ENCODE measurements at regions not wholly inside any gene's neighbourhood (a gene's known extent, or its start where the extent isn't known, plus 50 kb on each side); places are given as distances from the start of the nearest gene placed in this dataset.

DNA sequence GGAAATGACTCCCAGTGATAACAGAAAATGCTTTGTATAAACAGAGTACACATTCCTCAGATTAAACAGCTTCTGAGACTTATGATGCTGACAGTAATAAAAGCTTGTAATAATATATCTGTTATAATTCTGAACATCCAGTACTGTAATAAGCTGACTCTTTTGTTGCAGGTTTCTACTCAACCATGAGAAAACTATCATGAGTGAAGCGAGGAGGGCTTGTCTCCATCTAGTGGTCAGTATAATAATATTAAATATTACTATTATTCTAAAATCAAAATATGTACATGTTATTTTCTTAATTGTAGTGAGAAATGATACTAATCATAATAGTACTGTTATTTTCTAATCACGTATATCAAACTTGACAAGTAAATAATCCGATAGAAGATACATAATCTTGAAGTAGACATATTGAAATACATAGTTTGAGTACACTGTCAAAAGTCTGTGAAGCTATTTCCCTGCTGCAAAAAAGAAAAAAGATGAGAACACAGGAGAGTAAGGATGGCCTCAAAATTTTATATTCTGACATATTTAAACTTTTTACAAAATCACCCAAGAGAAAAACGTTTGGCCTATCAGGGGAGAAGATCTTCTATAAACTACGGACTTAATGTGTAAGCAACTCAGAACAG, 183.1 kb downstream of the MOXD1 start:
- Histone ChIP-seq H3K4me3 (ENCODE audit: low read length in 3 of 3) (no peak overlapping the region), H3K9me3 (ENCODE audit: control insufficient read depth in 2 of 3, insufficient read depth in 1 of 3, low read length in 3 of 3) (no peaks in the 10 kb centered on the region), H3K27ac (ENCODE audit: low read depth in 2 of 2, low read length in 2 of 2) (no peak overlapping the region), H3K9ac (ENCODE audit: low read length in 3 of 3) (no peak overlapping the region), H3K27me3 (ENCODE audit: control insufficient read depth, insufficient read depth, low read length) (no peaks in the 10 kb centered on the region), H3K4me1 (ENCODE audit: control insufficient read depth in 2 of 3, insufficient read depth in 2 of 3, low read depth in 1 of 3, low read length in 3 of 3) (no peaks in the 10 kb centered on the region), H3K36me3 (ENCODE audit: control insufficient read depth in 2 of 3, insufficient read depth in 3 of 3, low read length in 3 of 3) (no peaks in the 10 kb centered on the region)
- TF ChIP-seq, protein P1, sequence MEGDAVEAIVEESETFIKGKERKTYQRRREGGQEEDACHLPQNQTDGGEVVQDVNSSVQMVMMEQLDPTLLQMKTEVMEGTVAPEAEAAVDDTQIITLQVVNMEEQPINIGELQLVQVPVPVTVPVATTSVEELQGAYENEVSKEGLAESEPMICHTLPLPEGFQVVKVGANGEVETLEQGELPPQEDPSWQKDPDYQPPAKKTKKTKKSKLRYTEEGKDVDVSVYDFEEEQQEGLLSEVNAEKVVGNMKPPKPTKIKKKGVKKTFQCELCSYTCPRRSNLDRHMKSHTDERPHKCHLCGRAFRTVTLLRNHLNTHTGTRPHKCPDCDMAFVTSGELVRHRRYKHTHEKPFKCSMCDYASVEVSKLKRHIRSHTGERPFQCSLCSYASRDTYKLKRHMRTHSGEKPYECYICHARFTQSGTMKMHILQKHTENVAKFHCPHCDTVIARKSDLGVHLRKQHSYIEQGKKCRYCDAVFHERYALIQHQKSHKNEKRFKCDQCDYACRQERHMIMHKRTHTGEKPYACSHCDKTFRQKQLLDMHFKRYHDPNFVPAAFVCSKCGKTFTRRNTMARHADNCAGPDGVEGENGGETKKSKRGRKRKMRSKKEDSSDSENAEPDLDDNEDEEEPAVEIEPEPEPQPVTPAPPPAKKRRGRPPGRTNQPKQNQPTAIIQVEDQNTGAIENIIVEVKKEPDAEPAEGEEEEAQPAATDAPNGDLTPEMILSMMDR (IDR thresholded peaks at IDR 0.05; ENCODE audit: borderline replicate concordance, extremely low read depth, insufficient read depth): peak; percentile 20
- peak in 2 of 5 donors; percentile 19 to 55 for DNase-seq
- FAIRE-seq: peak; percentile 78
- intact Hi-C loops (cut with DNase I): loop anchor here (10.0 kb wide), 1 partner anchor 293 kb away; no protein-coding TSS in a partner anchor

DNA sequence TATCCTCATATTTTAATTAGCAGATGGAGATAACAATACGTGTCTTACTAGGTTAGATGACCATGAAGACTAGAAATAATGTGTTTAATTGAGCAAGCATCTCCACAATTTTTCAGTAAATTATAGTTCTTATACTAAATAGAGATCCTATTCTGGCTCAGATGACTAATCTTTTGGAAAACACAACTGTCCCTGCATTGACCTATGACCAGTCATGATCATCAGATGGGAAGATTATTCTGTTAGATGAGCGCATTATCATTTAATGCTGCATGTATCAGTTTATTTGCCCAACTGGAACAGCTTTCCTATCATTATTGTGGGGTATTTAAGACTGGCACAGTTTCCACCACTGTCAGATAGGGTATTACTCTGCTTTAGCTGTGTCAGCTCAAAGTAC, 185.5 kb downstream of the MOXD1 start:
- no peaks in the 10 kb centered on the region for H3K36me3 ChIP-seq (ENCODE audit: control insufficient read depth in 2 of 3, insufficient read depth in 3 of 3, low read length in 3 of 3)
- no peak overlapping the region for H3K4me3 ChIP-seq (ENCODE audit: low read length in 3 of 3)
- no peaks in the 10 kb centered on the region for H3K27me3 ChIP-seq (ENCODE audit: control insufficient read depth, insufficient read depth, low read length)
- no peak for FAIRE-seq
- intact Hi-C loops (cut with DNase I): loop anchor here (10.0 kb wide), 1 partner anchor 291 kb away; no protein-coding TSS in a partner anchor
- DNase-seq: no peak
- TF ChIP-seq, protein P1 (IDR thresholded peaks at IDR 0.05; ENCODE audit: borderline replicate concordance, extremely low read depth, insufficient read depth): no peak
- H3K27ac ChIP-seq (ENCODE audit: low read depth in 2 of 2, low read length in 2 of 2): no peak overlapping the region
- H3K9ac ChIP-seq (ENCODE audit: low read length in 3 of 3): no peak overlapping the region
- no peaks in the 10 kb centered on the region for H3K4me1 ChIP-seq (ENCODE audit: control insufficient read depth in 2 of 3, insufficient read depth in 2 of 3, low read depth in 1 of 3, low read length in 3 of 3)
- no peaks in the 10 kb centered on the region for H3K9me3 ChIP-seq (ENCODE audit: control insufficient read depth in 2 of 3, insufficient read depth in 1 of 3, low read length in 3 of 3)

DNA sequence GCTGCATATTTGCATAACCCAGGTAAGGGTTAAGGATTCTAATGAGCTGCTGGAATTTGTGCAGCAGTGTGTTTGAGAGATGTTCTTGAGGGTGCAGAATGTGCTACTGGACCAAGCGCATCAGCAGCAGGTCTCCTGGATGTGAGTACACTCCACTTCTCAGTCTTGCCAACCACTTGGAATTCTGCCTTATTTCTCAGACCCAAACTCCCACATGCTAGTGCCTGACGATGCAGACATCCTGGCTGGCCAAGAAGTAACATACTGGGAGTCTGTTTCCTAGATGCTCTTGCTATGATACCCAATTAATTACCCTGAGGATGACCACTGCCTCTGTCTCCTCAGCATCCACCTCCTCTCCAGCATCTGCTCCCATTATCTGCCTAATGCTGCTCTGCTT, 186.6 kb downstream of the MOXD1 start:
- no peak for FAIRE-seq
- H3K4me1 ChIP-seq (ENCODE audit: control insufficient read depth in 2 of 3, insufficient read depth in 2 of 3, low read depth in 1 of 3, low read length in 3 of 3): no peaks in the 10 kb centered on the region
- no peaks in the 10 kb centered on the region for H3K27me3 ChIP-seq (ENCODE audit: control insufficient read depth, insufficient read depth, low read length)
- no peak overlapping the region for H3K9ac ChIP-seq (ENCODE audit: low read length in 3 of 3)
- TF ChIP-seq, protein P1 (IDR thresholded peaks at IDR 0.05; ENCODE audit: borderline replicate concordance, extremely low read depth, insufficient read depth): no peak
- H3K9me3 ChIP-seq (ENCODE audit: control insufficient read depth in 2 of 3, insufficient read depth in 1 of 3, low read length in 3 of 3): no peaks in the 10 kb centered on the region
- intact Hi-C loops (cut with DNase I): loop anchor here (10.0 kb wide), 1 partner anchor 290 kb away; no protein-coding TSS in a partner anchor
- no peaks in the 10 kb centered on the region for H3K36me3 ChIP-seq (ENCODE audit: control insufficient read depth in 2 of 3, insufficient read depth in 3 of 3, low read length in 3 of 3)
- no peak overlapping the region for H3K4me3 ChIP-seq (ENCODE audit: low read length in 3 of 3)
- H3K27ac ChIP-seq (ENCODE audit: low read depth in 2 of 2, low read length in 2 of 2): no peak overlapping the region
- peak in 1 of 5 donors; percentile 28 for DNase-seq

All from kidney (tissue), 13 donors.